Endothelial cell of umbilical vein (primary cell): ENCODE measurements at regions not wholly inside any gene's neighbourhood (a gene's known extent, or its start where the extent isn't known, plus 50 kb on each side); places are given as distances from the start of the nearest gene placed in this dataset.

Experiments
- BruUV-seq: library from RNA; stranded (reverse); fragments of 400-500 nt; replicated peaks from 2 replicates; lab custom pipeline; 2021; lab: Mats Ljungman, UMichigan
- CTCF ChIA-PET: fragments of 300-600, 350-600 bp; sonication (Branson Sonifier 250); formaldehyde crosslinking; loops from one replicate; lab custom pipeline; 2021; ENCODE audit warnings: antibody characterized with exemption, inconsistent platforms; lab: Charles Lee
- POLR2A ChIA-PET: fragments of 300-600, 350-600 bp; sonication (Branson Sonifier 250); formaldehyde crosslinking; loops from one replicate; lab custom pipeline; 2021; ENCODE audit warnings: antibody characterized with exemption, inconsistent platforms; lab: Charles Lee
- DNase-seq: peaks from one replicate; pipeline ENCODE4 v3.0.0-alpha.2; 2011; ENCODE audit warnings: low read depth, low spot score
- FAIRE-seq: peaks from 2 replicates; lab custom pipeline; 2011; peaks lifted over from hg19 to GRCh38; lab: Jason Lieb, UNC
- H2AFZ ChIP-seq: 2 replicates; pipeline ENCODE4 v1.6.0; 2012; ENCODE audit warnings: low read depth, low read length, control low read depth, inconsistent platforms
- H3K27ac ChIP-seq: 2 replicates; pipeline ENCODE4 v1.5.1; 2011; ENCODE audit warnings: low read depth, mild to moderate bottlenecking, control low read depth, low read length, moderate library complexity; ENCODE audit not compliant: insufficient read depth
- H3K27me3 ChIP-seq, 2 experiments: 2 replicates each; pipeline versions ENCODE4 v1.6.0 to v1.6.1; 2011; ENCODE audit warnings: low read length in 2 of 2, mixed read lengths in 1 of 2; ENCODE audit not compliant: control insufficient read depth in 2 of 2, insufficient read depth in 2 of 2
- H3K36me3 ChIP-seq, 2 experiments: 2 replicates in 1 of 2; 3 replicates in 1 of 2; pipeline ENCODE4 v1.5.1; 2011; ENCODE audit warnings: low read length in 2 of 2, mild to moderate bottlenecking in 1 of 2, moderate library complexity in 1 of 2; ENCODE audit not compliant: control insufficient read depth in 2 of 2, insufficient read depth in 2 of 2; ENCODE audit errors: extremely low read depth in 1 of 2
- H3K4me1 ChIP-seq: 3 replicates; pipeline ENCODE4 v1.5.1; 2011; ENCODE audit warnings: mild to moderate bottlenecking, low read length; ENCODE audit not compliant: control insufficient read depth, insufficient read depth; ENCODE audit errors: extremely low read depth
- H3K4me2 ChIP-seq: 2 replicates; pipeline ENCODE4 v1.6.1; 2011; ENCODE audit warnings: low read length, control low read depth, mixed read lengths; ENCODE audit not compliant: insufficient read depth
- H3K4me3 ChIP-seq, 3 experiments: fragments of 200-600 bp in 1 of 3; sonication (generic), shearing (Covaris generic) in 1 of 3; replicated peaks in 1 of 3; 2 replicates each; pipeline ENCODE4 v1.5.1; 2011 to 2016; ENCODE audit warnings: control low read depth in 3 of 3, low read length in 3 of 3, mild to moderate bottlenecking in 2 of 3, inconsistent platforms in 1 of 3, low read depth in 1 of 3, moderate library complexity in 1 of 3; ENCODE audit not compliant: insufficient read depth in 1 of 3
- H3K79me2 ChIP-seq: 2 replicates; pipeline ENCODE4 v1.6.0; 2012; ENCODE audit warnings: low read length, inconsistent platforms; ENCODE audit not compliant: control insufficient read depth, insufficient read depth
- H3K9ac ChIP-seq: replicated peaks from 2 replicates; pipeline ENCODE3; 2011; ENCODE audit warnings: low read length, control low read depth; ENCODE audit not compliant: insufficient read depth; ENCODE audit errors: extremely low read depth
- H3K9me1 ChIP-seq: replicated peaks from 3 replicates; pipeline ENCODE4 v1.6.0; 2011; ENCODE audit warnings: mild to moderate bottlenecking, low read length; ENCODE audit not compliant: control insufficient read depth, insufficient read depth; ENCODE audit errors: extremely low read depth
- H3K9me3 ChIP-seq: replicated peaks from 2 replicates; pipeline ENCODE4 v1.5.1; 2012; ENCODE audit warnings: low read length, inconsistent platforms; ENCODE audit not compliant: control insufficient read depth, insufficient read depth
- H4K20me1 ChIP-seq: replicated peaks from 2 replicates; pipeline ENCODE3; 2011; ENCODE audit warnings: mild to moderate bottlenecking, low read length; ENCODE audit not compliant: control insufficient read depth, insufficient read depth; ENCODE audit errors: extremely low read depth
- CTCF ChIP-seq, 2 donors: IDR thresholded peaks; 1 replicate in 1 of 2; 2 replicates in 1 of 2; pipeline ENCODE4 v1.5.1; 2011; ENCODE audit warnings: low read length in 2 of 2, mild to moderate bottlenecking in 2 of 2, moderate library complexity in 2 of 2, control low read depth in 1 of 2, inconsistent platforms in 1 of 2, low read depth in 1 of 2; ENCODE audit not compliant: insufficient read depth in 1 of 2; ENCODE audit errors: extremely low read depth in 1 of 2
- FOS ChIP-seq: IDR thresholded peaks from 2 replicates; pipeline ENCODE4 v1.6.1; 2011; ENCODE audit warnings: mild to moderate bottlenecking, low read length, moderate library complexity, borderline replicate concordance; ENCODE audit not compliant: insufficient read depth
- GATA2 ChIP-seq: IDR thresholded peaks from 2 replicates; pipeline ENCODE4 v1.7.0; 2011; ENCODE audit warnings: low read depth, mild to moderate bottlenecking, moderate library complexity, mixed read lengths, low read length; ENCODE audit not compliant: insufficient read length, insufficient read depth
- JUN ChIP-seq: IDR thresholded peaks from 2 replicates; pipeline ENCODE4 v1.6.1; 2011; ENCODE audit warnings: borderline replicate concordance, low read depth; ENCODE audit not compliant: insufficient read length, insufficient read depth
- MYC ChIP-seq: IDR thresholded peaks from one replicate; pipeline ENCODE4 v1.6.1; 2011; ENCODE audit warnings: mild to moderate bottlenecking, low read depth, low read length
- POLR2AphosphoS5 ChIP-seq: IDR thresholded peaks from 2 replicates; pipeline ENCODE4 v1.6.1; 2012; ENCODE audit warnings: low read depth, mild to moderate bottlenecking, control low read depth, low read length, moderate library complexity; ENCODE audit not compliant: insufficient read depth
- dilution Hi-C: fragments of 300-500 bp; cut with MboI; formaldehyde crosslinking; loops from one replicate; pipeline ENCODE4 v1.15.0; 2019; ENCODE audit warnings: low sequenced_read_pairs; ENCODE audit not compliant: extremely low pct_ligation_motif_present
- intact Hi-C: fragments of 100-400 bp; cut with micrococcal nuclease; formaldehyde crosslinking; loops from one replicate; pipeline ENCODE4 v1.10.0; 2022
- TF ChIP-seq, protein P1 (sequence below): IDR thresholded peaks from 2 replicates; pipeline ENCODE4 v1.6.1; 2011; ENCODE audit not compliant: insufficient read depth, insufficient read length

GRCh38 chr2:19733390-19733789, 168.4 kb downstream of the TTC32 start:
- TF ChIP-seq POLR2AphosphoS5 (no peak), FOS (no peak), GATA2 (no peak), JUN (no peak), CTCF (IDR thresholded peaks at IDR 0.05; ENCODE audit: extremely low read depth in 1 of 2, insufficient read depth in 1 of 2, low read depth in 1 of 2, low read length in 2 of 2) (no peak), MYC (no peak)
- TF ChIP-seq, protein P1, sequence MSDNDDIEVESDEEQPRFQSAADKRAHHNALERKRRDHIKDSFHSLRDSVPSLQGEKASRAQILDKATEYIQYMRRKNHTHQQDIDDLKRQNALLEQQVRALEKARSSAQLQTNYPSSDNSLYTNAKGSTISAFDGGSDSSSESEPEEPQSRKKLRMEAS: no peak
- Histone ChIP-seq H3K4me2 (no peak overlapping the region), H3K36me3 (no peaks in the 10 kb centered on the region), H4K20me1 (no peaks in the 10 kb centered on the region), H3K4me3 (no peak overlapping the region), H3K27ac (no peak overlapping the region), H2AFZ (no peak overlapping the region), H3K4me1 (no peaks in the 10 kb centered on the region), H3K79me2 (no peaks in the 10 kb centered on the region), H3K9me1 (no peaks in the 10 kb centered on the region), H3K9me3 (no peaks in the 10 kb centered on the region), H3K27me3 (peaks cover under 1 to 3% of the 10 kb centered on the region in 2 experiments), H3K9ac (no peak overlapping the region)
- no TSS peak for BruUV-seq
- dilution Hi-C loops: no loop called here
- FAIRE-seq (no peak), DNase-seq (no peak)
- intact Hi-C loops: no loop called here
- POLR2A ChIA-PET: no interaction called here
- CTCF ChIA-PET: no interaction called here
